Heart left ventricle (tissue), 13 donors: ENCODE measurements at regions not wholly inside any gene's neighbourhood (a gene's known extent, or its start where the extent isn't known, plus 50 kb on each side); places are given as distances from the start of the nearest gene placed in this dataset.

ENCODE experiments used
- CTCF ChIP-seq, 12 donors: fragments of 200-600 bp; sonication (generic) in 4 of 12; IDR thresholded peaks; one replicate each; pipeline versions ENCODE4 v1.5.0 to v1.8.0; 2018 to 2022; ENCODE audit warnings: antibody characterized with exemption in 12 of 12, mild to moderate bottlenecking in 5 of 12
- POLR2A ChIP-seq, 2 donors: fragments of 450-650 bp; IDR thresholded peaks; one replicate each; pipeline ENCODE4 v1.6.1; 2017; ENCODE audit warnings: antibody characterized with exemption in 2 of 2, mild to moderate bottlenecking in 2 of 2, moderate library complexity in 2 of 2
- donor health status: ischemic (EF 13 %, LVEDD 7.1; RV severe dilation, severe dysfunction).
- donor health status: DM: no; HTN: yes; CAD: no.
- donor health status: DM: no; HTN: no; CAD: no.
- donor health status: ischemic (EF 25% LVEDD 6.9; RV normal size, moderate dysfunction).
- donor health status: ischemic (EF 25% LVEDD 5.7; RV mildly dilated, moderate dysfunction).
- donor health status: ischemic (EF 35%, LVEDD 5.7; RV mildly dilated, moderate dysfunction).
- donor health status: nonischemic (EF 11% LVEDD 7.7; RV severe dilation, severe dysfunction).
- donor health status: DM: yes; HTN: yes; CAD: no.
- donor health status: PGD.
- donor health status: ischemic (EF 29% LVEDD 5.4; RV normal size, mild dysfunction).
- donor health status: nonischemic (EF 23%, LVEDD 6.1; RV moderate dilation, normal function).

- TF ChIP-seq POLR2A (IDR thresholded peaks at IDR 0.05) (no peak), CTCF (IDR thresholded peaks at IDR 0.05) (no peak)
Measured at GRCh38 chr5:85614489-85614888, 1003.3 kb upstream of the COX7C start.
